Ovary (tissue), 3 donors: ENCODE measurements at regions not wholly inside any gene's neighbourhood (a gene's known extent, or its start where the extent isn't known, plus 50 kb on each side); places are given as distances from the start of the nearest gene placed in this dataset.

Source experiments
- CTCF ChIP-seq, 3 donors: fragments of 450-650 bp in 2 of 3; fragments of 200-600 bp in 1 of 3; IDR thresholded peaks; one replicate each; pipeline versions ENCODE4 v1.5.1 to v1.8.0; 2016 to 2022; ENCODE audit warnings: antibody characterized with exemption in 3 of 3, mild to moderate bottlenecking in 1 of 3
- EP300 ChIP-seq: sonication (generic); formaldehyde crosslinking; IDR thresholded peaks from one replicate; pipeline ENCODE4 v1.6.1; 2017; ENCODE audit warnings: antibody characterized with exemption
- POLR2A ChIP-seq: fragments of 450-650 bp; IDR thresholded peaks from one replicate; pipeline ENCODE4 v1.6.1; 2017; ENCODE audit warnings: antibody characterized with exemption, mild to moderate bottlenecking, moderate library complexity
- donor health status: DM: no; HTN: no; CAD: no.

- TF ChIP-seq EP300 = no peak
- TF ChIP-seq CTCF (IDR thresholded peaks at IDR 0.05) = no peak
- no peak for TF ChIP-seq POLR2A
Observed at GRCh38 chr12:126915309-126915708, 1351.7 kb upstream of the TMEM132C start.
